ENCODE measurements at regions not wholly inside any gene's neighbourhood (a gene's known extent, or its start where the extent isn't known, plus 50 kb on each side); places are given as distances from the start of the nearest gene placed in this dataset.

DNA sequence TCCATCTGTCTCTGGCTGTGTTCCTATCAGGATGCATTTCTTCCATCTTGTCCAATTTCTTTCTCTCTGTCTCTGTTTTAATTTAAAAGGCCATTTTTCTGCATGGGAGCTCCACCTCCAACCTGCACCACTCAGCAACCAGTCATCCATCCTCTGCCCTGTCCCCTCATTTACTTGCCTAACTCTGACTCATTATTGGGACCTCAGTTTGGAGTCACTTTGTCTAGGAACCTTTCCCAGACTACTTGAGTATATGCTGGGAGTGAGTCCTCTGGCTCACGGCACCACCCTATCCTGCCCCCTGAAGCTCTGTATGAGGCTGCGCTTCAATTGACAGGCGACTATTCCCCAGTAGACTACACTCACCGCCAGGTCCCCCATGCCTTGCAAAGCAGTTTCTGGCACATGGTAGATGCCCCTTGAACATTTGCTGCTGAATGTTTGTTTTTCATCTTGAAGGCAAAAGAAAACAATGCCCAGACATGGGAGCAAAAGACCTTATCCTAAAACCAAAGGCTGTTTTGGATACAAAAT lies 513.3 kb upstream of the CFAP20DC start:
- WGBS, 4 donors: 91 to 95% (median 93%) methylated on average over 4 of the region's 4 CpGs
- TF ChIP-seq, protein P1, sequence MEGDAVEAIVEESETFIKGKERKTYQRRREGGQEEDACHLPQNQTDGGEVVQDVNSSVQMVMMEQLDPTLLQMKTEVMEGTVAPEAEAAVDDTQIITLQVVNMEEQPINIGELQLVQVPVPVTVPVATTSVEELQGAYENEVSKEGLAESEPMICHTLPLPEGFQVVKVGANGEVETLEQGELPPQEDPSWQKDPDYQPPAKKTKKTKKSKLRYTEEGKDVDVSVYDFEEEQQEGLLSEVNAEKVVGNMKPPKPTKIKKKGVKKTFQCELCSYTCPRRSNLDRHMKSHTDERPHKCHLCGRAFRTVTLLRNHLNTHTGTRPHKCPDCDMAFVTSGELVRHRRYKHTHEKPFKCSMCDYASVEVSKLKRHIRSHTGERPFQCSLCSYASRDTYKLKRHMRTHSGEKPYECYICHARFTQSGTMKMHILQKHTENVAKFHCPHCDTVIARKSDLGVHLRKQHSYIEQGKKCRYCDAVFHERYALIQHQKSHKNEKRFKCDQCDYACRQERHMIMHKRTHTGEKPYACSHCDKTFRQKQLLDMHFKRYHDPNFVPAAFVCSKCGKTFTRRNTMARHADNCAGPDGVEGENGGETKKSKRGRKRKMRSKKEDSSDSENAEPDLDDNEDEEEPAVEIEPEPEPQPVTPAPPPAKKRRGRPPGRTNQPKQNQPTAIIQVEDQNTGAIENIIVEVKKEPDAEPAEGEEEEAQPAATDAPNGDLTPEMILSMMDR (IDR thresholded peaks at IDR 0.05): no peak
- TF ChIP-seq POLR2A (IDR thresholded peaks at IDR 0.05): no peak
- intact Hi-C loops (cut with DNase I): no loop called here

DNA sequence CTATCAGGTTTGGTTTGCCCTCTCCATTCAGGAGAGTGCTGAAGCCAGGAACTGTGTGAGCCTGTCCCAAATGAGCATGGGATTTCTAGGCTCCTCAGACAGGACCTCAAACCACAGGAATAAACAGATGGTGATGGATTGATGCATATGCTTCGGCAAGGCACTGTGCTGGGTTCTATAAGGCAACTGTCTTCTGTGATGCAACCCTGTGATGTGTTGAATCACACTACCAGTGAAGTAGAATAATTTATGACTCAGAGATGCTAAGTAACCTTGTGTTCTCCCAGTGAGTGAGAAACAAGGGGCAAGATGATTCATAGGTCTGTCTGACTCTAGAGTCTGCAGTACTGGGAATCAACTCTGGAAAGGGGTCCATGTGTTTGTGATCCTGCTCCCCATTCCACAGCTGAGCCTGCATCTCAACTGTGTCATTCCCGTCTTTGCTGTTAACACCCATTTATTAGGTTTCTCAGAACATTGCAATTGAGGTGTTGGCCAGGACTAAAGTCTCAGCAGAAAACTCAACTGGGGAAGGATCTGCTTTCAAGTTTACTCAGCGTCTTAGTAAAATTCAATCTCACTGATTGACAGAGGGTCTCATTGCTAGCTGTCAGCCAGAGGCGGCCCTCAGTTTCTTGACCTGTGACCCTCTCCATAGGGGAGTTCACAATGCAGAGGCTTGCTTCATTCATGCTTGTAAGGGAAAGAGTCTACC lies 510.1 kb upstream of the CFAP20DC start:
- Histone ChIP-seq H3K9me3 (no peaks in the 10 kb centered on the region), H3K4me3 (no peak overlapping the region), H3K27ac (no peak overlapping the region), H3K36me3 (no peaks in the 10 kb centered on the region), H3K4me1 (no peaks in the 10 kb centered on the region), H3K27me3 (no peaks in the 10 kb centered on the region)
- intact Hi-C loops (cut with DNase I): loop anchor here in 1 of 10 donors (10.0 kb wide), 1 partner anchor 245 kb away; no protein-coding TSS in a partner anchor
- WGBS, 4 donors: 79 to 89% (median 85%) methylated on average over 4 of the region's 4 CpGs
- ATAC-seq (peak in 1 of 4 donors; percentile 71), DNase-seq (no peak)
- TF ChIP-seq, protein P1 (IDR thresholded peaks at IDR 0.05): no peak
- no peak for TF ChIP-seq POLR2A (IDR thresholded peaks at IDR 0.05)

More for the DNA sequence above, 513.3 kb upstream of the CFAP20DC start:
- H3K27me3 ChIP-seq: no peaks in the 10 kb centered on the region
- no peaks in the 10 kb centered on the region for H3K9me3 ChIP-seq
- no peak overlapping the region for H3K27ac ChIP-seq
- H3K4me1 ChIP-seq: no peaks in the 10 kb centered on the region
- no peaks in the 10 kb centered on the region for H3K36me3 ChIP-seq
- ATAC-seq (no peak), DNase-seq (no peak)
- no peak overlapping the region for H3K4me3 ChIP-seq

DNA sequence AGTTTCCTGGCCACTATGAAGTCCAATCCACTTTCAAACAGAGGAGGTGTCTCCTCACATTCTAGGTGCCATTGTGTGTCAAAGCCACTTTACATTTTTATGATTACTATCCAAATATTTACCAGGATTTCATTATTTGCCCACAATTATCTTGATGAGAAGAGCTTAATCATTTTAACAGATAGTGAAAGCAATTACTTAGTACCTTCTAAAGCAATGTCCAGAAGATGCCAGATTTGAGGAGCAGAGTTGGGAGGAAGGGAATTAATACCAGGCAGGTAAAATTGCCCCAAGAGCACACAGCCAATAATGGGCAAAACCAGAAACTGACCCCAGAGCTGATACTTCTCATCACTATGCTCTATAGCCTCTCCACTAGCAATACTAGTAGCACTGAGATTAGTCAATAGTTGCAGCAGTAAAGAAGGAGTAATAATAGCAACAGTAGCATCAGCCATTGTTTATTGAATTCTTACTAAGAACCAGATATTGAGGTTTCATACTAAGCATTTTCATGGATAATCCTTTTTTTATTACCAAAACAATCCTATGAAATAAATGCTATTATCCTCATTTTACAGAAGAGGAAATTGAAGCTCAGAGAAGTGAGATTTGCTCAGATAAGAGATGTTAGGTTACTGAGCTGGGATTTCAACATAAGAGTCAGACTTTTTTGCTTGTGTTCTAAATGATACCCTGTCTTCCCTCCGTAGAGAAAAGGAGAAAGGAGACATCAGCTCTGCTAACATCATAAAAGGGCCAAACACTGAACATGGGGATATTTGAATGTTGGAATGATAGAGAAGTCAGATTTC lies 509.3 kb upstream of the CFAP20DC start:
- ATAC-seq (no peak), DNase-seq (no peak)
- 57 to 67% (median 62%) methylated on average over 1 of the region's 1 CpG for WGBS, 4 donors
- Histone ChIP-seq H3K27me3 (no peaks in the 10 kb centered on the region), H3K27ac (no peak overlapping the region), H3K9me3 (no peaks in the 10 kb centered on the region), H3K4me3 (no peak overlapping the region), H3K4me1 (no peaks in the 10 kb centered on the region), H3K36me3 (no peaks in the 10 kb centered on the region)
- TF ChIP-seq POLR2A (IDR thresholded peaks at IDR 0.05): no peak
- TF ChIP-seq, protein P1 (IDR thresholded peaks at IDR 0.05): no peak
- intact Hi-C loops (cut with DNase I): loop anchor here in 1 of 10 donors (10.0 kb wide), 1 partner anchor 244 kb away; no protein-coding TSS in a partner anchor

Measured in heart left ventricle (tissue), 16 donors.